GM19372 (cell line): ENCODE measurements at regions not wholly inside any gene's neighbourhood (a gene's known extent, or its start where the extent isn't known, plus 50 kb on each side); places are given as distances from the start of the nearest gene placed in this dataset.

Experiments used
- ATAC-seq: cut with Tn5 transposase; IDR thresholded peaks from one replicate; pipeline ENCODE4 v1.9.1; 2021; ENCODE audit warnings: mild to moderate bottlenecking, low read depth, moderate library complexity; ENCODE audit not compliant: unreplicated experiment

- no peak for ATAC-seq
These were observed 387.9 kb downstream of the NUF2 start for GRCh38 chr1:163709636-163710035.

GRCh38 chr1:163712321-163712720 lies 390.6 kb downstream of the NUF2 start:
- no peak for ATAC-seq

GRCh38 chr1:163720294-163720693 lies 398.5 kb downstream of the NUF2 start:
- no peak for ATAC-seq

- no peak for ATAC-seq
These were observed 403.8 kb downstream of the NUF2 start for GRCh38 chr1:163725551-163725950.

GRCh38 chr1:163730411-163730821 lies 408.7 kb downstream of the NUF2 start:
- no peak for ATAC-seq

- no peak for ATAC-seq
These were observed 415.5 kb downstream of the NUF2 start for GRCh38 chr1:163737261-163737660.

- no peak for ATAC-seq
These were observed 422.6 kb downstream of the NUF2 start for GRCh38 chr1:163744301-163744887.

GRCh38 chr1:163745204-163745603 lies 423.4 kb downstream of the NUF2 start:
- ATAC-seq, result no peak

GRCh38 chr1:163747261-163747660 lies 425.5 kb downstream of the NUF2 start:
- no peak for ATAC-seq

GRCh38 chr1:163747855-163748254 lies 426.1 kb downstream of the NUF2 start:
- no peak for ATAC-seq

GRCh38 chr1:163758977-163759670 lies 437.4 kb downstream of the NUF2 start:
- ATAC-seq, result no peak

GRCh38 chr1:163761898-163762297 lies 440.1 kb downstream of the NUF2 start:
- ATAC-seq, result no peak

- ATAC-seq, result no peak
These were observed 444.6 kb downstream of the NUF2 start for GRCh38 chr1:163766257-163766918.

GRCh38 chr1:163768576-163768975 lies 446.8 kb downstream of the NUF2 start:
- no peak for ATAC-seq

- no peak for ATAC-seq
These were observed 448.5 kb downstream of the NUF2 start for GRCh38 chr1:163770265-163770664.

- ATAC-seq, result no peak
These were observed 449.9 kb downstream of the NUF2 start for GRCh38 chr1:163771637-163772036.

GRCh38 chr1:163772246-163772645 lies 450.5 kb downstream of the NUF2 start:
- ATAC-seq, result no peak

GRCh38 chr1:163773396-163773795 lies 451.6 kb downstream of the NUF2 start:
- ATAC-seq, result no peak

GRCh38 chr1:163774401-163774945 lies 452.7 kb downstream of the NUF2 start:
- no peak for ATAC-seq

GRCh38 chr1:163774978-163775620 lies 453.3 kb downstream of the NUF2 start:
- ATAC-seq, result no peak

GRCh38 chr1:163777205-163777604 lies 455.5 kb downstream of the NUF2 start:
- ATAC-seq, result no peak
